NCI-H2107 (cell line): ENCODE measurements at regions not wholly inside any gene's neighbourhood (a gene's known extent, or its start where the extent isn't known, plus 50 kb on each side); places are given as distances from the start of the nearest gene placed in this dataset.

Source experiments
- DNase-seq: peaks from one replicate; lab custom pipeline; 2025; lab: John Stamatoyannopoulos, UW

DNA sequence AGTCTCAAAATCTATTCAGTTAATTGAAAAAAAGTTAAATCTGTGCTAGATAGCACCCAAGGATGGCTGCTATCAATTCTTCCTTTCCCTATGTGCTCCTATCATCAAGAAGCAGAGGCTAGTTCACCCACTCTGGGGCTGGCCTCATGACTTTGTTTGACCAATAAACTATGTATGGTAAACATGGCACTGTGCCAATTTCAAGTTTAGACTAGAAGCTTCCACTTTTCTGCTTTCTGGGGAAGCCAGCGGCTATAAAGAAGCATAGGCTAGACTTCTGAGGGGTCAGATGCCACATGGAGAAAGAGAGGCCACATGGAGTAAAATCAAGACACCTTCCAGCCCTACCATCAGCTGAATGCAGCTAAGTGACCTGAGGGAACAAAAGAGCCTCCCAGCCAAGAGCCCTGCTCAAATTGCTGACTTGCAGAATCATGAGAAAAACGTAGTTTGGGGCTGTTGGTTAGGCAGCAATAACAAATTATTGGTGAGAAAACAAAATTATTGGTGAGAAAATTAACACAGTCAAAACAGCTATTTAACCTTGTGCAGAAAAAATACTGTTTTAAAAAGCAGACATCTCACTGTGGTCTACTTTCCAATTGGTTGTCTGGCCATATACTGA, 86.5 kb upstream of the SLC14A2 start:
- no peak for DNase-seq

GRCh38 chr18:45538444-45538843, 76.8 kb upstream of the SLC14A2 start:
- no peak for DNase-seq

DNA sequence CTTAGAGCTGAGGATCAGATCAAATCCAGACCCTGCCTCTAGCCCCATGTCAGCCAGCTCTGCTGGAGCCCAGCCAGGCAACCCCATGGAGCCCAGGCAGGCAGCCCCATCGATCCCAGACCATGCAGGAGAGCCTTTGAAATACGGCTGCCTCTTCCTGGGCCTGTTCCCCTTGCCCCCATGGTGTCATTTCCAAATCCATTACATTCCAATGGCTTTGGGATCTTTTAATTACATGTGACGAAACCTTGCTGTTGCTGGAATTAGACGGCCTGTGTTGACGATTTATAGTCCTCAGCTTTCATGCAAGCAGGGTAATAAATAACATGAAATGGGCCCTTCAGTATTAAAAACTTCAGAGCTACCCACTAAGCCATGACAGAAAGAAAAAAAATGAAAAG, 75.8 kb upstream of the SLC14A2 start:
- DNase-seq = no peak

DNA sequence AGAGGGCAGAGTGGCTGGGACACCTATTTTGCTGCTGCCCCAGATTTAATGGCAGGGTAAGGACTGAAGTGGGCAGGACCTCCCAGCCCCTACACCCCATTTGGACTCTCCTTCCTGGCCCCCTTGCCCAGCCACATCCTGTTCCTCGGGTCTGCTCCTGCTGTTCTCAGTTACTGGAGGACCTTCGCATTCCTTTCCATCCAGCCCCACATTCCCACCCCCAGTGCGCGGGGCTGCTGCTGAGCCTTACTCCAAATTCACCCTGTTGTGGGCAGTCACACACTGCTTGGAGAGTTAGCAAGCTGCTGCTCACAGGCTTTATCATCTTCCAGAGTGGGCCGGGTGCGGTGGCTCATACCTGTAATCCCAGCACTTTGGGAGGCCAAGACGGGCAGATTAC, 75.2 kb upstream of the SLC14A2 start:
- DNase-seq = no peak

DNA sequence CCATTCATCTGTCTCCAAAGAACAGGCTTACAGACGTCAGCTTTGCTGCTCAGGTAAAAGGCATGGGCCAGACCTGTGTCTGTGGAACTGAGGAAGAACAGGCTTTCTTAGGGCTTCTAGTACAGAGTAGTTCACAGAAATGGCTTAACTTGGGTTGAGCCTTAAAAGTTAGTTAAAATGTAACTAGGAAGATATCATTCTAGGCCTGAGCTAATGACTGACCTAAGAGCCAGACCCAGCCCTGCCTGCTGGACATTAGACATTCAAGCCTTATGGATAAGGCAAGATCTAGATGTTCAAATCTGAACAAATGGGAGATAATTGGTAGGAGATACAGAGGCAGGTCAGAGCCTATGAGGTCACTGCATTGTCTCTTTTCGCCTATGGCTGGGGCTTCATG, 73.9 kb upstream of the SLC14A2 start:
- DNase-seq = no peak

- no peak for DNase-seq
Measured at GRCh38 chr18:45542043-45542442, 73.2 kb upstream of the SLC14A2 start.

GRCh38 chr18:45547910-45548309, 67.4 kb upstream of the SLC14A2 start:
- no peak for DNase-seq

GRCh38 chr18:45548614-45549013, 66.7 kb upstream of the SLC14A2 start:
- DNase-seq = no peak

DNA sequence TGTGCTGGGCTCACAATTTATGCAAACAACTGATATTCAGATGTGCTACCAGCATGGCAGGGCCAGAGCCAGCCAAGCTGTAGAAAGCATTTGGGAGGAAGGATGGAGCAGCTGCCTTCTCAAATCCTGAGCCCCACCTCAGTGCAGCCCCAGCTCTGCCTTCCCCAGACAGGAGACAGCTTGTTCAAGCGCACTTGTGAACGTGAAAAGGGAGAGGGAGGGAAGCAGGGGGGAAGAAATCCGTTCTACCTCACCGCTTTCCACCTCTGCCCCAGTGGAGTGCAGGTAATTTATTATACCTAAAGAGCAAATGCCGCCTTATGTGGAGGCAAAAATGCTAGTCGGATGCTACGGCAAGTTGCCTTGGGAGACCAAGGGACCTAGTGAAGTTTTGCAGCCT, 66.0 kb upstream of the SLC14A2 start:
- no peak for DNase-seq

DNA sequence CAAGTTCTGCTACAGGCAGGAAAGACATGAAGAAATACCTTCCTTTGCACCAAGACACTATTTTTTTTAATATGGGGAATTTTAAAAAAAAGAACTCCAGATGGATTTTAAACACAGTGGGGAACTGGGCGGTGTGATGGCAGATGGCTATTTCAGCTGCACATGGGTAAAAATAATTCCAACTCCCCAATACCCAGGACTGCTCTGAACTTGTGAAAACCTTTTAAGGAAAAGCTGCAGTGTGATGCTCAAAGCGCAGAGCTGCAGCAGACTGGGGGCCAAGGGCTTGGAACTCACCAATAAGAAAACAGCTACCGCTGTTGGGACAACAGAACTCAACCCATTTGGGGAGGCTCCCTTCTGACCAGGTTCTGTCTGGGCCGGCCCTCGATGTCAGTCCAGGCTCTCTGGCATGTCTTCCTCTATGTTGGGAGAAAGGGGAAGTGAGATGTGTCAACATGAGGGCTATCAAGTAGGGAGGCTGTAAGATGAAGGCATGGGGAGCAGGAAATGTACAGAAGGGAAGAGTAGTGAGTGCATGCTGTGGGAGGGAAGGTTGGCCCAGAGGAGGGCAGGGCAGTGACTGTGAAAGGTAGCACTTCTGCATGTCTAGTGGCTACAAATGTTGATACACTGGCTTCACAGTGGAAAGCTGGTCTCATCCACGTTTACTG, 64.0 kb upstream of the SLC14A2 start:
- DNase-seq = no peak

- no peak for DNase-seq
Measured at GRCh38 chr18:45553723-45554388, 61.4 kb upstream of the SLC14A2 start.

DNA sequence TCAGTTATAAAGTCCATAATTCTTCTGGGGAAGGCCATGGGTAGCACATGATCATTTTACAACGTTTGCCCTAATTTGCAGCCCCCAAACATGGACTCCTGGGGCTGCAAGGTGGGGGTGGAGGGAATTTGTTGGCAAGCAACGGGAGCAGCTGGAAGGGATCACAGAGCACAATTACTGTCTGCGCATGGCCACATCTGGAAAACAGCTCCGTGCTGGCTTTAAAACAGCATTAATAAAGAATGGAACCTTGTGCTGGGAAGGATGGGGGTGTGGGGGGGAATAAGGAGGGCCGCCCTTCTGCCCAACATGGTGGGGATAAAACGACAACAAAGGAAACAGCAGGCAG, 60.9 kb upstream of the SLC14A2 start:
- DNase-seq = no peak

DNA sequence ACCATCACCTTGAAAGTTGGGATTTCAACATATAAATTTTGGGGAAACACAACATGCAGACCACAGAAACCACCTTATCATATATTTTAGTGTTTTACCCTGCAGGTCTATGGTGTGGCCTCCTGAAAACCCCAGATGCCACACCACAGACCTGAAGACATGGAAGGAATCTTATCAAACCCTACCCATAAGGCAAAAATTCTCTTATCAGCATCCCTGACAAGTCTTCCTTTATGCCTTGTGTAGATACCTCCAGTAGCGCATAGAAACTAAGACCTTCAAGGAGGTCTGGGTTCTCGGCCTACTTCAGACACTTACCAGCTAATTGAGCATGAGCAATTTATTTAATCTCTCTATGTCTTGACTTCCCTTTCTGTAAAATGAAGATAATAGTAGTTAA, 59.1 kb upstream of the SLC14A2 start:
- DNase-seq = no peak

DNA sequence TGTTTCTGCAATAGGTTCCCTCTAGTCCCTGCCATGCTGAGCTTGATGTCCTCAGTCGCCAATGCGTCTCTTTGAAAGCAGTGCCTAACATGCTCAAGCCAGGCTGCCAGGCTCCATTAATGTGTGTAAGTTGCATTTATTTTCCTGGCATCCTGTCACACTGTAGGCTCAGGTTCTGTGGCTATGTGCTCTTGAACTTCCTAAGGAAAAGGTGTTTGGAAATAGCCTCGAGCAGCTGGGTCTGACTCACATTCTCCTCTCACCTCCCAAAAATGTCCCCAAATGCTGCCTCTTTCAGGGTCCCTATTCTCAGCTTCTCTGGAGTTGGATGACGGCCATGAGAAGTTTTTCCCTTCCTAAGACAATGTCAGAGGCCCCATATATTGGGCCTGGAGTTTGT, 58.0 kb upstream of the SLC14A2 start:
- DNase-seq = no peak

DNA sequence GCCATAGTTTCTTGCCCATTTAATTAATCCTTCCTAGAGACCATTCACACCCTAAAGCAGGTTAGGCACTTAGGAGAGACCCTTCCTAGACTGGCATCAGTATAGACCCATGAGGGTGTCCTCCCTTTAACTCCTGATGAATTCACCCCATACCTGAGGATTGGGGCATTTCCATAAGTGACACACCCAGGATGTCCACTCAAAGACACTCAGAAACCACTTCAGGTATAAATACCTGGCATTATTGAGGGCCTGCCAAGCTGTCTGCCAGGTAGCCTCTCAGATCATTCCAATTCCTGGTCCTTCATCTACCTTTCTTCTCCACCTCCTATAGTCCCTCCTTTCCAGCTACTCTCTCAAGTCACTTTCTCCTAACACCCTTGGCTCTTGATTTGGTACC, 57.5 kb upstream of the SLC14A2 start:
- DNase-seq = no peak

- no peak for DNase-seq
Measured at GRCh38 chr18:45559258-45559657, 56.0 kb upstream of the SLC14A2 start.

- no peak for DNase-seq
Measured at GRCh38 chr18:45560870-45561269, 54.4 kb upstream of the SLC14A2 start.

DNA sequence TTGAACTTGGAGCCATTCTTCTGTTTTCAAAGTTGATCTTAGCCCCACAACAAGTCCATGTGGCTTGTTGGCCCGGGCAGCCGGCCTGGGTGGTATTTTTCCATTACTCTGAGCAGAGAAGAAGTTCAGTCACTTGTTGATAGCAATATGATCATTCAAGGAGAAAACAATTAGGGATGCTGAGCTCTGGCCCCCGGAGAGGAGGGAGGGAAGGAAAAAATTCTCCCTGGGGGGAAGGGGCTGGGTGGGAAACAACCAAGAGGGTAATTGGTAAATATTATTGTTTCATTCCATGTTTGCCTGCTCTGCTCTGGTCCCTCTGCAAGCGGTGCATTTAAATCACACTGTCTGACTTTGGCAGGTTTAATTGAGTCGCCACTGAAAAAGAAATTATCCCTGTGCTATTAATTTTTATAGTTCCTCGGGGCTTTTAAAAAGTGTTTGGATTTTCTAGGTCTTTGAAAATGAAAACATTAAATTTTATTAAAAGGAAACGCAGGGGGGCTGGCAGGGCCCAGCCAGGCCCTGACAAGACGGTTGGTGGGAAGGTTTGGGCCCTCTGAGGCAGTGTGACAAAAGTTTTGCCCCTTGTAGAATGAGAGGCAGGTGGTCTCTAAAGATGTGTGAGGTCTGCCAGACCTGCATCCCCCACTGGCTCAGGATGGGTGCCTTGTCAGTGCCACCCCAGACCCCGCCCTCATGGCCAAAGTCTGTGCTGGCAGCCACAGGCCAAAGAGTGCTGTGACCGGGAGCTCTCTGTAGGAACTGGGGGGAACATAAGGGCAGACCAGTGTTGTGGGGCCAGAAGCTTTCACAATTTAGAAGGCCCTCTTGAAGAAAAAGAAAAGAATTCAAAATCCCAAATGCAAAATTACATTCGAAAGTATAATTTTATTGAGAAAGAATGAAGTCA, 52.5 kb upstream of the SLC14A2 start:
- no peak for DNase-seq

DNA sequence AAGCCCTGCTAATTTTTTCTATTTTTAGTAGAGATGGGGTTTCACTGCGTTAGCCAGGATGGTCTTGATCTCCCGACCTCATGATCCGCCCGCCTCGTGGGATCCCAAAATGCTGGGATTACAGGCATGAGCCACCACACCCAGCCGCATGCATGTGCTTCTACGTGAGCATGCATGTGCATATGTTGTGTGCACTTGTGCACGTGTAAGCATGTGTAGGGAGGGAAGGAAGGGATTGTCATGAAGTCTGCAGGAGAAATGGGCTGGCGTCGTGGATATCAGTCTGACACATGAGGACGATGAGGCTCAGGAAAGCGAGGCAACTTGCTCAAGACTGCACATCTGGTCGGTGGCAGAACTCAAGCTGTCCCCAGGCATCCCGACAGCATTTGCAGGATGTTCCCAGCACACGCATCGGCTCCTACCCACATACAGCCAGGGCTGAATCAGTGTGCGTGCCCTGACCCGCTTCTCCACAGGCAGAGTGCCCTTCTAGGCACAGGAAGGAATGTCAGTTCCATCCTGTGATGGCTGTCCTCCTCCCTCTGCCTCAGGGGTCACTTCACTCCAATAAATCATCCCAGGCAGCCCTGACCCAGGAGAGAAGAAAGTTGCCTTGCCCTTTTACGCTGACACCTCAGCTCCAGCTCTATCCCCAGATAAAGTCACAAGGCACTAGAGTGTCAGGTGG, 49.9 kb upstream of the SLC14A2 start:
- no peak for DNase-seq
